Lung (tissue), 11 donors: ENCODE measurements at regions not wholly inside any gene's neighbourhood (a gene's known extent, or its start where the extent isn't known, plus 50 kb on each side); places are given as distances from the start of the nearest gene placed in this dataset.

Experiments used
- ATAC-seq: fragments of 200-7000 bp; cut with Tn5 transposase; one replicate; pipeline ENCODE4 v1.9.1; 2020; ENCODE audit warnings: moderate number of reproducible peaks; ENCODE audit not compliant: insufficient read depth, low FRiP score
- DNase-seq, 3 donors: peaks; one replicate each; pipeline ENCODE4 v3.0.0-alpha.2; 2013 to 2017
- H3K27ac ChIP-seq, 2 donors: one replicate each; pipeline ENCODE4 v1.5.1; 2013; ENCODE audit warnings: mild to moderate bottlenecking in 2 of 2, moderate library complexity in 2 of 2, control low read depth in 1 of 2, inconsistent platforms in 1 of 2, low read depth in 1 of 2, low read length in 1 of 2
- H3K27me3 ChIP-seq, 3 donors: one replicate each; pipeline ENCODE4 v1.5.1; 2013; ENCODE audit warnings: low read length in 2 of 3; ENCODE audit not compliant: control insufficient read depth in 3 of 3, insufficient read depth in 3 of 3
- H3K36me3 ChIP-seq, 4 donors: one replicate each; pipeline ENCODE4 v1.5.1; 2013; ENCODE audit warnings: low read length in 4 of 4, mild to moderate bottlenecking in 1 of 4, moderate library complexity in 1 of 4; ENCODE audit not compliant: control insufficient read depth in 4 of 4, insufficient read depth in 4 of 4
- H3K4me1 ChIP-seq, 5 donors: one replicate each; pipeline ENCODE4 v1.5.1; 2013; ENCODE audit warnings: low read length in 5 of 5, mild to moderate bottlenecking in 2 of 5, moderate library complexity in 1 of 5; ENCODE audit not compliant: control insufficient read depth in 5 of 5, insufficient read depth in 5 of 5
- H3K4me3 ChIP-seq: one replicate; pipeline ENCODE4 v1.5.1; 2013; ENCODE audit warnings: mild to moderate bottlenecking, control low read depth, moderate library complexity
- H3K9ac ChIP-seq, 2 donors: one replicate each; pipeline ENCODE4 v1.5.1; 2013; ENCODE audit warnings: low read length in 2 of 2, control low read depth in 1 of 2; ENCODE audit not compliant: insufficient read depth in 1 of 2
- H3K9me3 ChIP-seq, 4 donors: one replicate each; pipeline ENCODE4 v1.5.1; 2013; ENCODE audit warnings: low read length in 3 of 4, mild to moderate bottlenecking in 1 of 4, moderate library complexity in 1 of 4; ENCODE audit not compliant: control insufficient read depth in 4 of 4, insufficient read depth in 3 of 4
- CTCF ChIP-seq: IDR thresholded peaks from 2 replicates; pipeline ENCODE4 v1.5.1; 2012; ENCODE audit warnings: mild to moderate bottlenecking; ENCODE audit errors: control extremely low read depth, extremely low read depth
- WGBS, 2 donors: extraction: QIAGEN DNeasy Blood & Tissue Kit; methylation state at CpG; one replicate each; pipeline ENCODE4 v1.1.7; 2013; 5-methylcytosine and 5-hydroxymethylcytosine counted together
- donor health status: control.
- donor health status: control.
- donor health status: Bipolar disorder and iron deficiency.
- donor health status: healthy.
- donor health status: DM: yes; HTN: yes; CAD: no.

GRCh38 chr5:87765009-87765408, 352.3 kb upstream of the CCNH start:
- ATAC-seq, result no peak
- Histone ChIP-seq H3K9me3 (no peaks in the 10 kb centered on the region), H3K4me3 (no peak overlapping the region), H3K36me3 (no peaks in the 10 kb centered on the region), H3K4me1 (no peaks in the 10 kb centered on the region), H3K27ac (no peak overlapping the region), H3K9ac (no peak overlapping the region), H3K27me3 (no peaks in the 10 kb centered on the region)
- no peak for TF ChIP-seq CTCF
- no peak for DNase-seq
- 49 to 60% methylated on average over 5 of the region's 5 CpGs for WGBS, 2 donors

GRCh38 chr5:87762631-87763030, 349.9 kb upstream of the CCNH start:
- no peak for TF ChIP-seq CTCF

GRCh38 chr5:87756951-87757350, 344.2 kb upstream of the CCNH start:
- Histone ChIP-seq H3K4me3 (no peak overlapping the region), H3K9me3 (no peaks in the 10 kb centered on the region), H3K36me3 (no peaks in the 10 kb centered on the region), H3K27me3 (peaks cover 0 to 2% (median 0%) of the 10 kb centered on the region in 3 donors), H3K27ac (no peak overlapping the region), H3K9ac (no peak overlapping the region), H3K4me1 (no peaks in the 10 kb centered on the region)
- no peak for TF ChIP-seq CTCF
- 65 to 76% methylated on average over 1 of the region's 1 CpG for WGBS, 2 donors
- ATAC-seq (no peak), DNase-seq (no peak)

More at GRCh38 chr5:87762631-87763030, 349.9 kb upstream of the CCNH start:
- H3K9me3 ChIP-seq, result no peaks in the 10 kb centered on the region
- no peak overlapping the region for H3K27ac ChIP-seq
- H3K27me3 ChIP-seq, result no peaks in the 10 kb centered on the region
- ATAC-seq (no peak), DNase-seq (no peak)
- no peaks in the 10 kb centered on the region for H3K4me1 ChIP-seq
- H3K4me3 ChIP-seq, result no peak overlapping the region
- 80 to 86% methylated on average over 1 of the region's 1 CpG for WGBS, 2 donors
- H3K9ac ChIP-seq, result no peak overlapping the region
- no peaks in the 10 kb centered on the region for H3K36me3 ChIP-seq

GRCh38 chr5:87755360-87755759, 342.6 kb upstream of the CCNH start:
- Histone ChIP-seq H3K36me3 (no peaks in the 10 kb centered on the region), H3K9me3 (no peaks in the 10 kb centered on the region), H3K27me3 (peaks cover 0 to 2% (median 0%) of the 10 kb centered on the region in 3 donors), H3K27ac (no peak overlapping the region), H3K4me3 (no peak overlapping the region), H3K9ac (no peak overlapping the region), H3K4me1 (no peaks in the 10 kb centered on the region)
- no peak for TF ChIP-seq CTCF
- DNase-seq (no peak), ATAC-seq (no peak)
- 46 to 55% methylated on average over 5 of the region's 5 CpGs for WGBS, 2 donors
